ENCODE measurements at regions not wholly inside any gene's neighbourhood (a gene's known extent, or its start where the extent isn't known, plus 50 kb on each side); places are given as distances from the start of the nearest gene placed in this dataset.

- Histone ChIP-seq H3K27me3 (ENCODE audit: control insufficient read depth, insufficient read depth, low read length) (no peaks in the 10 kb centered on the region), H3K27ac (ENCODE audit: low read length) (no peak overlapping the region), H3K9me3 (ENCODE audit: control insufficient read depth, insufficient read depth, low read length) (no peaks in the 10 kb centered on the region), H3K4me3 (ENCODE audit: low read length) (no peak overlapping the region), H3K36me3 (ENCODE audit: control insufficient read depth, insufficient read depth, low read length) (no peaks in the 10 kb centered on the region), H3K4me1 (ENCODE audit: control insufficient read depth, insufficient read depth, low read length) (no peaks in the 10 kb centered on the region)
- DNase-seq (ENCODE audit: low read depth, low spot score), result no peak
- no CpG with 5 or more reads among the region's 11 CpGs for WGBS (ENCODE audit: insufficient coverage, insufficient read length)
These were observed 407.2 kb upstream of the MYT1L start for GRCh38 chr2:2738276-2738675.

- Histone ChIP-seq H3K27ac (ENCODE audit: low read length) (no peak overlapping the region), H3K4me1 (ENCODE audit: control insufficient read depth, insufficient read depth, low read length) (no peaks in the 10 kb centered on the region), H3K4me3 (ENCODE audit: low read length) (no peak overlapping the region), H3K36me3 (ENCODE audit: control insufficient read depth, insufficient read depth, low read length) (no peaks in the 10 kb centered on the region), H3K27me3 (ENCODE audit: control insufficient read depth, insufficient read depth, low read length) (no peaks in the 10 kb centered on the region), H3K9me3 (ENCODE audit: control insufficient read depth, insufficient read depth, low read length) (no peaks in the 10 kb centered on the region)
- no peak for DNase-seq (ENCODE audit: low read depth, low spot score)
- WGBS (ENCODE audit: insufficient coverage, insufficient read length), result no CpG with 5 or more reads among the region's 7 CpGs
These were observed 404.0 kb upstream of the MYT1L start for GRCh38 chr2:2735041-2735440.

- no peak overlapping the region for H3K27ac ChIP-seq (ENCODE audit: low read length)
- no CpG with 5 or more reads among the region's 9 CpGs for WGBS (ENCODE audit: insufficient coverage, insufficient read length)
These were observed 403.2 kb upstream of the MYT1L start for GRCh38 chr2:2734308-2734707.

GRCh38 chr2:2733818-2734217 lies 402.7 kb upstream of the MYT1L start:
- WGBS (ENCODE audit: insufficient coverage, insufficient read length), result no CpG with 5 or more reads among the region's 11 CpGs
- no peak for DNase-seq (ENCODE audit: low read depth, low spot score)
- H3K27ac ChIP-seq (ENCODE audit: low read length), result no peak overlapping the region
- H3K4me3 ChIP-seq (ENCODE audit: low read length), result no peak overlapping the region
- H3K4me1 ChIP-seq (ENCODE audit: control insufficient read depth, insufficient read depth, low read length), result no peaks in the 10 kb centered on the region
- H3K36me3 ChIP-seq (ENCODE audit: control insufficient read depth, insufficient read depth, low read length), result no peaks in the 10 kb centered on the region
- no peaks in the 10 kb centered on the region for H3K27me3 ChIP-seq (ENCODE audit: control insufficient read depth, insufficient read depth, low read length)
- no peaks in the 10 kb centered on the region for H3K9me3 ChIP-seq (ENCODE audit: control insufficient read depth, insufficient read depth, low read length)

More at GRCh38 chr2:2734308-2734707, 403.2 kb upstream of the MYT1L start:
- Histone ChIP-seq H3K4me3 (ENCODE audit: low read length) (no peak overlapping the region), H3K36me3 (ENCODE audit: control insufficient read depth, insufficient read depth, low read length) (no peaks in the 10 kb centered on the region), H3K27me3 (ENCODE audit: control insufficient read depth, insufficient read depth, low read length) (no peaks in the 10 kb centered on the region), H3K9me3 (ENCODE audit: control insufficient read depth, insufficient read depth, low read length) (no peaks in the 10 kb centered on the region), H3K4me1 (ENCODE audit: control insufficient read depth, insufficient read depth, low read length) (no peaks in the 10 kb centered on the region)
- DNase-seq (ENCODE audit: low read depth, low spot score), result no peak

- WGBS (ENCODE audit: insufficient coverage, insufficient read length), result no CpG with 5 or more reads among the region's 17 CpGs
- no peaks in the 10 kb centered on the region for H3K27me3 ChIP-seq (ENCODE audit: control insufficient read depth, insufficient read depth, low read length)
- H3K4me1 ChIP-seq (ENCODE audit: control insufficient read depth, insufficient read depth, low read length), result no peaks in the 10 kb centered on the region
- no peaks in the 10 kb centered on the region for H3K9me3 ChIP-seq (ENCODE audit: control insufficient read depth, insufficient read depth, low read length)
- no peak overlapping the region for H3K4me3 ChIP-seq (ENCODE audit: low read length)
- H3K27ac ChIP-seq (ENCODE audit: low read length), result no peak overlapping the region
- no peaks in the 10 kb centered on the region for H3K36me3 ChIP-seq (ENCODE audit: control insufficient read depth, insufficient read depth, low read length)
- no peak for DNase-seq (ENCODE audit: low read depth, low spot score)
These were observed 401.4 kb upstream of the MYT1L start for GRCh38 chr2:2732331-2733119.

- H3K27ac ChIP-seq (ENCODE audit: low read length), result no peak overlapping the region
- H3K27me3 ChIP-seq (ENCODE audit: control insufficient read depth, insufficient read depth, low read length), result no peaks in the 10 kb centered on the region
- DNase-seq (ENCODE audit: low read depth, low spot score), result no peak
- no peaks in the 10 kb centered on the region for H3K9me3 ChIP-seq (ENCODE audit: control insufficient read depth, insufficient read depth, low read length)
- H3K4me1 ChIP-seq (ENCODE audit: control insufficient read depth, insufficient read depth, low read length), result no peaks in the 10 kb centered on the region
- H3K4me3 ChIP-seq (ENCODE audit: low read length), result no peak overlapping the region
- WGBS (ENCODE audit: insufficient coverage, insufficient read length), result no CpG with 5 or more reads among the region's 19 CpGs
- no peaks in the 10 kb centered on the region for H3K36me3 ChIP-seq (ENCODE audit: control insufficient read depth, insufficient read depth, low read length)
These were observed 400.8 kb upstream of the MYT1L start for GRCh38 chr2:2731816-2732284.

- H3K4me3 ChIP-seq (ENCODE audit: low read length), result no peak overlapping the region
- DNase-seq (ENCODE audit: low read depth, low spot score), result no peak
- H3K9me3 ChIP-seq (ENCODE audit: control insufficient read depth, insufficient read depth, low read length), result no peaks in the 10 kb centered on the region
- no peaks in the 10 kb centered on the region for H3K36me3 ChIP-seq (ENCODE audit: control insufficient read depth, insufficient read depth, low read length)
- H3K27me3 ChIP-seq (ENCODE audit: control insufficient read depth, insufficient read depth, low read length), result no peaks in the 10 kb centered on the region
- H3K27ac ChIP-seq (ENCODE audit: low read length), result no peak overlapping the region
- no CpG with 5 or more reads among the region's 21 CpGs for WGBS (ENCODE audit: insufficient coverage, insufficient read length)
- H3K4me1 ChIP-seq (ENCODE audit: control insufficient read depth, insufficient read depth, low read length), result no peaks in the 10 kb centered on the region
These were observed 400.2 kb upstream of the MYT1L start for GRCh38 chr2:2731101-2731815.

- H3K36me3 ChIP-seq (ENCODE audit: control insufficient read depth, insufficient read depth, low read length), result no peaks in the 10 kb centered on the region
- H3K4me1 ChIP-seq (ENCODE audit: control insufficient read depth, insufficient read depth, low read length), result no peaks in the 10 kb centered on the region
- no peak overlapping the region for H3K4me3 ChIP-seq (ENCODE audit: low read length)
- H3K27me3 ChIP-seq (ENCODE audit: control insufficient read depth, insufficient read depth, low read length), result no peaks in the 10 kb centered on the region
- no peaks in the 10 kb centered on the region for H3K9me3 ChIP-seq (ENCODE audit: control insufficient read depth, insufficient read depth, low read length)
- no peak for DNase-seq (ENCODE audit: low read depth, low spot score)
- no CpG with 5 or more reads among the region's 18 CpGs for WGBS (ENCODE audit: insufficient coverage, insufficient read length)
- H3K27ac ChIP-seq (ENCODE audit: low read length), result no peak overlapping the region
These were observed 399.3 kb upstream of the MYT1L start for GRCh38 chr2:2730301-2730833.

GRCh38 chr2:2729246-2729645 lies 398.2 kb upstream of the MYT1L start:
- H3K4me1 ChIP-seq (ENCODE audit: control insufficient read depth, insufficient read depth, low read length), result no peaks in the 10 kb centered on the region
- no peaks in the 10 kb centered on the region for H3K27me3 ChIP-seq (ENCODE audit: control insufficient read depth, insufficient read depth, low read length)
- no peak for DNase-seq (ENCODE audit: low read depth, low spot score)
- H3K9me3 ChIP-seq (ENCODE audit: control insufficient read depth, insufficient read depth, low read length), result no peaks in the 10 kb centered on the region
- no CpG with 5 or more reads among the region's 9 CpGs for WGBS (ENCODE audit: insufficient coverage, insufficient read length)
- no peak overlapping the region for H3K4me3 ChIP-seq (ENCODE audit: low read length)
- H3K36me3 ChIP-seq (ENCODE audit: control insufficient read depth, insufficient read depth, low read length), result no peaks in the 10 kb centered on the region
- H3K27ac ChIP-seq (ENCODE audit: low read length), result no peak overlapping the region

GRCh38 chr2:2728635-2729034 lies 397.6 kb upstream of the MYT1L start:
- Histone ChIP-seq H3K4me1 (ENCODE audit: control insufficient read depth, insufficient read depth, low read length) (no peaks in the 10 kb centered on the region), H3K27ac (ENCODE audit: low read length) (no peak overlapping the region), H3K9me3 (ENCODE audit: control insufficient read depth, insufficient read depth, low read length) (no peaks in the 10 kb centered on the region), H3K36me3 (ENCODE audit: control insufficient read depth, insufficient read depth, low read length) (no peaks in the 10 kb centered on the region), H3K4me3 (ENCODE audit: low read length) (no peak overlapping the region), H3K27me3 (ENCODE audit: control insufficient read depth, insufficient read depth, low read length) (no peaks in the 10 kb centered on the region)
- no CpG with 5 or more reads among the region's 18 CpGs for WGBS (ENCODE audit: insufficient coverage, insufficient read length)
- DNase-seq (ENCODE audit: low read depth, low spot score), result no peak

Data from iPS DF 6.9 (cell line).